ENCODE measurements at regions not wholly inside any gene's neighbourhood (a gene's known extent, or its start where the extent isn't known, plus 50 kb on each side); places are given as distances from the start of the nearest gene placed in this dataset.

- TF ChIP-seq CTCF (IDR thresholded peaks at IDR 0.05 in 4 of 5, conservative IDR thresholded peaks at IDR 0.05 in 1 of 5): no peak
- TF ChIP-seq POLR2A (IDR thresholded peaks at IDR 0.05): no peak
Measured at GRCh38 chr5:25891691-25892090, 1146.7 kb downstream of the CDH9 start.

Data from gastrocnemius medialis (tissue), 4 donors.